ENCODE measurements at regions not wholly inside any gene's neighbourhood (a gene's known extent, or its start where the extent isn't known, plus 50 kb on each side); places are given as distances from the start of the nearest gene placed in this dataset.

- no peaks in the 10 kb centered on the region for H4K20me1 ChIP-seq (replicated peaks in 1 of 2; ENCODE audit: control insufficient read depth in 1 of 2, insufficient read depth in 2 of 2, low read length in 2 of 2)
- H3K9me3 ChIP-seq (ENCODE audit: insufficient read depth in 2 of 2, low read depth in 1 of 2, low read length in 1 of 2) = no peaks in the 10 kb centered on the region
- H3K23me2 ChIP-seq (ENCODE audit: low read depth, low read length) = no peaks in the 10 kb centered on the region
- H2BK20ac ChIP-seq (ENCODE audit: low read length) = 0 out of 2 replicates have a peak overlapping the region, but pooled peaks have one; percentile 21
- H2BK120ac ChIP-seq (replicated peaks; ENCODE audit: low read depth, low read length) = no peak overlapping the region
- H3K4ac ChIP-seq (replicated peaks; ENCODE audit: insufficient read length, low read depth, low read length) = no peak overlapping the region
- peaks cover 3 to 8% (median 8%) of the 10 kb centered on the region in 4 experiments; a peak in 6 of 7 replicates for H3K4me1 ChIP-seq (replicated peaks in 1 of 4; ENCODE audit: control insufficient read depth in 3 of 4, insufficient read depth in 4 of 4, low read length in 3 of 4)
- no peak overlapping the region for H3K14ac ChIP-seq (ENCODE audit: insufficient read length)
- H3K4me2 ChIP-seq (ENCODE audit: insufficient read depth in 1 of 2, low read depth in 2 of 2, low read length in 2 of 2) = peak overlapping the region; percentile 1 to 27; a peak in 1 of 4 replicates
- H4K91ac ChIP-seq (replicated peaks; ENCODE audit: insufficient read length, low read length) = no peak overlapping the region
- 0 out of 2 replicates have a peak overlapping the region, but pooled peaks have one; percentile 4 for H2BK12ac ChIP-seq (ENCODE audit: low read depth, low read length)
- peak overlapping the region; percentile 40; the same call in 1 of the 2 replicates for H2BK5ac ChIP-seq (ENCODE audit: low read depth, low read length)
- H3K27me3 ChIP-seq (replicated peaks in 1 of 4; ENCODE audit: control insufficient read depth in 3 of 4, extremely low read depth in 1 of 4, insufficient read depth in 3 of 4, low read length in 3 of 4) = no peaks in the 10 kb centered on the region
- H2AK5ac ChIP-seq (ENCODE audit: low read depth, low read length) = no peak overlapping the region
- peak overlapping the region; percentile 4 for H3K18ac ChIP-seq (ENCODE audit: extremely low read depth, low read length)
- H3K4me3 ChIP-seq (ENCODE audit: extremely low read depth in 1 of 4, insufficient read depth in 2 of 4, low read depth in 3 of 4, low read length in 4 of 4) = no peak overlapping the region
- H3K23ac ChIP-seq (ENCODE audit: insufficient read length) = no peak overlapping the region
- WGBS, 2 experiments (ENCODE audit: extremely low coverage in 1 of 2, insufficient coverage in 1 of 2, insufficient read length in 1 of 2, insufficient replicate concordance in 2 of 2, low coverage in 1 of 2, low lambda C conversion rate in 2 of 2, missing lambda C conversion rate in 1 of 2) = 77% methylated on average over 7 of the region's 7 CpGs; no CpG with 5 or more reads in 1 of the 2 experiments
- no peaks in the 10 kb centered on the region for H3K36me3 ChIP-seq (ENCODE audit: control insufficient read depth in 2 of 4, insufficient read depth in 4 of 4, low read length in 3 of 4)
- H4K8ac ChIP-seq (ENCODE audit: extremely low read depth, insufficient read depth, low read length) = no peak overlapping the region
- ChIA-PET POLR2A (ENCODE audit: partially characterized antibody) (interaction anchor here (0.6 to 1.3 kb wide), 2 partner anchors 7 to 134 kb away, joined by 3 read pairs; no protein-coding TSS in a partner anchor), CTCF (ENCODE audit: partially characterized antibody) (interaction anchor here (0.6 kb wide), 1 partner anchor 1437 kb away, joined by 3 read pairs; no protein-coding TSS in a partner anchor)
- no peak overlapping the region; a peak in 1 of 7 replicates for H3K9ac ChIP-seq (replicated peaks in 1 of 4; ENCODE audit: extremely low read depth in 1 of 4, low read depth in 3 of 4, low read length in 3 of 4)
- H2AFZ ChIP-seq (ENCODE audit: low read length) = peak overlapping the region; percentile 98
- no peak overlapping the region for H4K5ac ChIP-seq (ENCODE audit: insufficient read length, low read depth, low read length)
- no peak overlapping the region for H3K56ac ChIP-seq (replicated peaks; ENCODE audit: insufficient read length, low read depth, low read length)
- H2BK15ac ChIP-seq (ENCODE audit: low read length) = no peak overlapping the region
- FAIRE-seq (peak; percentile 50), DNase-seq (ENCODE audit: low read depth in 1 of 2, low spot score in 2 of 2) (no peak)
- H3K27ac ChIP-seq (ENCODE audit: low read depth, low read length) = no peak overlapping the region
- TF ChIP-seq E2F6 (IDR thresholded peaks at IDR 0.05) (no peak), MAFK (IDR thresholded peaks at IDR 0.05; ENCODE audit: low read depth, low read length) (no peak), TEAD4 (IDR thresholded peaks at IDR 0.05; ENCODE audit: low read depth, low read length) (0 out of 2 replicates have a peak, but pooled peaks have one; percentile 1), USF2 (IDR thresholded peaks at IDR 0.05; ENCODE audit: low read length) (peak; percentile 41; the same call in 1 of the 2 replicates)
- no peaks in the 10 kb centered on the region for H3K79me2 ChIP-seq (ENCODE audit: control insufficient read depth in 1 of 2, insufficient read depth in 2 of 2, low read length in 2 of 2)
- no peaks in the 10 kb centered on the region; the same call in 1 of the 2 replicates for H3K79me1 ChIP-seq (ENCODE audit: low read depth, low read length)
Measured at GRCh38 chr18:24791751-24792545, 331.5 kb downstream of the HRH4 start.
